OCI-LY3 (cell line): ENCODE measurements at regions not wholly inside any gene's neighbourhood (a gene's known extent, or its start where the extent isn't known, plus 50 kb on each side); places are given as distances from the start of the nearest gene placed in this dataset.
"Not testable (repeated sequence)": the region's sequence is repeated elsewhere in the genome, so short reads cannot be mapped to it uniquely, and the experiment has no call there.

Source experiments
- H2AFZ ChIP-seq: fragments of 200-600, 300-600 bp; shearing (Covaris generic); 2 replicates; pipeline ENCODE4 v1.6.0; 2014; ENCODE audit warnings: antibody characterized with exemption, low read depth, low read length
- H3K27ac ChIP-seq: fragments of 200-600, 300-600 bp; sonication (generic); 2 replicates; pipeline ENCODE4 v1.5.1; 2014; ENCODE audit warnings: mild to moderate bottlenecking, low read length, moderate library complexity, mixed read lengths
- H3K27me3 ChIP-seq: fragments of 200-600, 300-600 bp; sonication (generic); 2 replicates; pipeline ENCODE4 v1.6.1; 2014; ENCODE audit warnings: low read depth, low read length, mixed read lengths
- H3K36me3 ChIP-seq: fragments of 200-600, 300-600 bp; sonication (generic); replicated peaks from 2 replicates; pipeline ENCODE3; 2014; ENCODE audit warnings: low read depth, low read length, mixed read lengths
- H3K4me1 ChIP-seq: fragments of 300-600, 200-600 bp; sonication (generic); 2 replicates; pipeline ENCODE4 v1.6.1; 2014; ENCODE audit warnings: low read length, mixed read lengths
- H3K4me2 ChIP-seq: fragments of 200-600, 300-600 bp; sonication (generic); 2 replicates; pipeline ENCODE4 v1.6.1; 2014; ENCODE audit warnings: low read length, mixed read lengths
- H3K4me3 ChIP-seq: fragments of 300-600, 200-600 bp; sonication (generic); 2 replicates; pipeline ENCODE4 v1.5.1; 2014; ENCODE audit warnings: antibody characterized with exemption, mild to moderate bottlenecking, low read length, moderate library complexity
- H3K79me2 ChIP-seq: fragments of 300-600, 200-600 bp; shearing (Covaris generic); 2 replicates; pipeline ENCODE4 v1.6.1; 2014; ENCODE audit warnings: mild to moderate bottlenecking, low read length, mixed read lengths
- H3K9ac ChIP-seq: fragments of 300-600, 200-600 bp; shearing (Covaris generic); 2 replicates; pipeline ENCODE4 v1.6.0; 2014; ENCODE audit warnings: mild to moderate bottlenecking, low read length, moderate library complexity
- H3K9me3 ChIP-seq: fragments of 200-600, 300-600 bp; shearing (Covaris generic); 2 replicates; pipeline ENCODE4 v1.6.1; 2014; ENCODE audit warnings: low read length, mixed read lengths; ENCODE audit not compliant: insufficient read depth
- H4K20me1 ChIP-seq: fragments of 200-600, 300-600 bp; sonication (generic); 2 replicates; pipeline ENCODE4 v1.6.1; 2016; ENCODE audit warnings: low read length, mixed read lengths; ENCODE audit not compliant: insufficient read depth
- CTCF ChIP-seq: fragments of 200-600, 300-600 bp; sonication (generic); IDR thresholded peaks from 2 replicates; pipeline ENCODE4 v1.5.1; 2014; ENCODE audit warnings: antibody characterized with exemption, low read length, low read depth
- EZH2phosphoT487 ChIP-seq: fragments of 200-600 bp; shearing (Covaris generic); IDR thresholded peaks from 2 replicates; pipeline ENCODE4 v1.6.1; 2018; ENCODE audit warnings: antibody characterized with exemption, mixed run types, low read depth

- Histone ChIP-seq H3K27me3 (no peaks in the 10 kb centered on the region), H3K4me1 (no peaks in the 10 kb centered on the region), H2AFZ (no peak overlapping the region), H3K36me3 (no peaks in the 10 kb centered on the region), H3K27ac (no peak overlapping the region), H4K20me1 (no peaks in the 10 kb centered on the region), H3K9ac (no peak overlapping the region), H3K4me3 (no peak overlapping the region), H3K9me3 (no peaks in the 10 kb centered on the region), H3K4me2 (no peak overlapping the region), H3K79me2 (no peaks in the 10 kb centered on the region)
- TF ChIP-seq CTCF = no peak
- TF ChIP-seq EZH2phosphoT487 = no peak
These were observed 99.8 kb upstream of the RAI2 start for GRCh38 chrX:17960891-17961290.

- no peaks in the 10 kb centered on the region for H3K27me3 ChIP-seq
- peak overlapping the region; percentile 80; the same call in 1 of the 2 replicates for H2AFZ ChIP-seq
- 0 out of 2 replicates have a peak overlapping the region, but pooled peaks have one; percentile 13 for H3K9ac ChIP-seq
- no peaks in the 10 kb centered on the region for H3K9me3 ChIP-seq
- H3K27ac ChIP-seq = no peak overlapping the region
- no peaks in the 10 kb centered on the region for H3K79me2 ChIP-seq
- no peaks in the 10 kb centered on the region for H4K20me1 ChIP-seq
- H3K4me2 ChIP-seq = peak overlapping the region; percentile 55
- no peaks in the 10 kb centered on the region for H3K4me1 ChIP-seq
- peak; percentile 69 for TF ChIP-seq CTCF
- no peak for TF ChIP-seq EZH2phosphoT487
- no peak overlapping the region for H3K4me3 ChIP-seq
- no peaks in the 10 kb centered on the region for H3K36me3 ChIP-seq
These were observed 83.9 kb upstream of the RAI2 start for GRCh38 chrX:17944833-17945497.

- H3K4me3 ChIP-seq, H4K20me1 ChIP-seq, H3K4me2 ChIP-seq, H3K9me3 ChIP-seq, H3K36me3 ChIP-seq, H2AFZ ChIP-seq, H3K4me1 ChIP-seq, H3K27me3 ChIP-seq, H3K27ac ChIP-seq, H3K79me2 ChIP-seq, H3K9ac ChIP-seq: not testable (repeated sequence)
These were observed 80.1 kb upstream of the RAI2 start for GRCh38 chrX:17941171-17941570.

GRCh38 chrX:17939724-17940123 is 78.6 kb upstream of the RAI2 start:
- H3K4me2 ChIP-seq = no peak overlapping the region
- H3K9ac ChIP-seq = no peak overlapping the region
- H3K79me2 ChIP-seq = no peaks in the 10 kb centered on the region
- no peaks in the 10 kb centered on the region for H4K20me1 ChIP-seq
- H3K27me3 ChIP-seq = no peaks in the 10 kb centered on the region
- no peaks in the 10 kb centered on the region for H3K4me1 ChIP-seq
- H3K27ac ChIP-seq = no peak overlapping the region
- no peaks in the 10 kb centered on the region for H3K9me3 ChIP-seq
- TF ChIP-seq EZH2phosphoT487 = no peak
- TF ChIP-seq CTCF = no peak
- H3K4me3 ChIP-seq = no peak overlapping the region
- H3K36me3 ChIP-seq = no peaks in the 10 kb centered on the region
- H2AFZ ChIP-seq = no peak overlapping the region
